Omental fat pad (tissue), 3 donors: ENCODE measurements at regions not wholly inside any gene's neighbourhood (a gene's known extent, or its start where the extent isn't known, plus 50 kb on each side); places are given as distances from the start of the nearest gene placed in this dataset.

Experiments
- ATAC-seq: fragments of 150-250 bp; one replicate; pipeline ENCODE4 v1.9.1; 2016; ENCODE audit warnings: mild to moderate bottlenecking, moderate library complexity; ENCODE audit not compliant: low FRiP score
- DNase-seq: peaks from one replicate; pipeline ENCODE4 v3.0.0-alpha.2; 2019; ENCODE audit warnings: low spot score
- CTCF ChIP-seq, 3 donors: fragments of 450-650 bp; IDR thresholded peaks; one replicate each; pipeline ENCODE4 v1.5.1; 2016 to 2017; ENCODE audit warnings: antibody characterized with exemption in 3 of 3, mild to moderate bottlenecking in 3 of 3, moderate library complexity in 2 of 3

- TF ChIP-seq CTCF (IDR thresholded peaks at IDR 0.05) = no peak
- DNase-seq (no peak), ATAC-seq (no peak)
These were observed 815.5 kb upstream of the SLC35B3 start for GRCh38 chr6:9250852-9251251.

- ATAC-seq = no peak
- DNase-seq = no peak
- TF ChIP-seq CTCF (IDR thresholded peaks at IDR 0.05) = no peak
These were observed 812.8 kb upstream of the SLC35B3 start for GRCh38 chr6:9248133-9248532.

- no peak for TF ChIP-seq CTCF (IDR thresholded peaks at IDR 0.05)
- ATAC-seq = no peak
- DNase-seq = no peak
These were observed 805.5 kb upstream of the SLC35B3 start for GRCh38 chr6:9240861-9241260.

GRCh38 chr6:9236443-9236842 is 801.1 kb upstream of the SLC35B3 start:
- DNase-seq (no peak), ATAC-seq (no peak)
- no peak for TF ChIP-seq CTCF (IDR thresholded peaks at IDR 0.05)

- TF ChIP-seq CTCF (IDR thresholded peaks at IDR 0.05) = no peak
- ATAC-seq (no peak), DNase-seq (no peak)
These were observed 798.3 kb upstream of the SLC35B3 start for GRCh38 chr6:9233686-9234085.

- ATAC-seq = no peak
- TF ChIP-seq CTCF (IDR thresholded peaks at IDR 0.05) = no peak
- DNase-seq = no peak
These were observed 797.9 kb upstream of the SLC35B3 start for GRCh38 chr6:9233226-9233625.

- TF ChIP-seq CTCF (IDR thresholded peaks at IDR 0.05) = no peak
- ATAC-seq (peak; percentile 96), DNase-seq (no peak)
These were observed 790.1 kb upstream of the SLC35B3 start for GRCh38 chr6:9225441-9225871.
